Activated T-cell treated with anti-CD3 and anti-CD28 coated beads for 1 hour (primary cell): ENCODE measurements at regions not wholly inside any gene's neighbourhood (a gene's known extent, or its start where the extent isn't known, plus 50 kb on each side); places are given as distances from the start of the nearest gene placed in this dataset.

ENCODE experiments used
- DNase-seq: peaks from one replicate; pipeline ENCODE4 v3.0.0-alpha.2; 2020; ENCODE audit warnings: low read depth

DNA sequence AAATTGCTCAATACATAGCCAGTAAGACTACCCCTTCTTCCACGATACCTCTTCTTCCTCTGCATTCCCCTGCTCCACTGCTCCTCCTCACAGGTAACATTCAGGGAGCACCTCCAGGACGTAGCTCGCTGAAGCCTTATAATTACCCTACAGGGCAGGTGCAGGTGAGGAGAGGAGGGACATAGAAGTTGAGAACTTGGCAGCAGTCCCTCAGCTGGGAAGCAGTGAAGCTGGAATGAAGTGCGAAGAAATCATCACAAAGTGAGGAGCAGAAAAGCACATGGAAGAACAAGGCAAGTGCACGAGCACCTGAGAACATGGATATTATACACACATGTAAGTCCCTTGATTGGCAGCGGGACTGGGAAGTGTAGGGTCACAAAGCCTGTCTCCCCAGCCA, 118.2 kb downstream of the HSD17B3 start:
- no peak for DNase-seq

GRCh38 chr9:96178153-96178552, 123.8 kb downstream of the HSD17B3 start:
- no peak for DNase-seq

DNA sequence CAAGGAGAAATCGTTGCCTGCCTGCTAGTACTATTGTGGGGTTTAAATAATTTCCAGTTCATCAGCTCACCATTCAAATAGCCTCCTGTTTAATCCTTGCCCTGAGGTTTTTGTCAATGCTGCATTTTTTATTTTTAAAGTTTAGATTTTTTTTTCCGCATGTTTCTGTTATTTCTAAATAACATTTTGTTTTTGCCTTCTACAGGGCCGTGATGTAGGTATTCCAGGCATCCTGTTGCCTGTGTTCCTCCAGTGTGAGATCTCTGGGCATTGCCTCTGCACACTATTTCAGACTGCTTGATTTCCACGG, 124.3 kb downstream of the HSD17B3 start:
- no peak for DNase-seq

DNA sequence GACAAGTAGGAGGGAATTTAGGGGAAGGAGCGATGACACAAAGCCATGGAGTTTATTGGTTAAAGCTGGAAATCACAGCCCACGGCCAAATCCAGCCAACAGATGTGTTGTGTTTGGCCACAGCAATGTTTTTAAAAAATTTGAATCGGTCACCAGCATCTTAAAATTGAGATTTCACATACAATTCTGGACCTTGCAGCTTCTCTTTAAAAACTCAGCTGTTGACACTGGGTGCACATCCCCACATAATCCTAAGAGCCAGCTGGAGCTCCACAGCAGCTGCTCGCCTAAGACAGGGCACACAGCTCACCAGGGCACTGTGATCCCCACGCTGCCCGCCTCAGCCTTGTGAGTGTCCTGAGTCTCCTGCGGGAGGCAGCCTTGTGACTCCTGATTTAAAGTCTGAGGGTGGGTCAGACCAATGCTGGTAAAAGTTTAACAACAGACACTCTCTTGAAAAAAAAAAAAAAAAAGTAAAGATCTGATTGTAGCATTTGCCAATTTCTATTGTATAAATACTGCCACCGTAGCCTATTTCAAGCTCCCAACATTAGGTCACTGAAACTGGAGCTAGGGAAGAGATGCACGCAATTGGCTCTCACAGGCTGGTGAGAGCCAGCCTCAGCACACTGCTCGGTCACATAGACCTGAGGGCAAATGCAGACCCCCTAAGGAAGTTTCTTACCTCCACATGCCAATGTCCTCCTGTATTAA, 124.8 kb downstream of the HSD17B3 start:
- DNase-seq = no peak

DNA sequence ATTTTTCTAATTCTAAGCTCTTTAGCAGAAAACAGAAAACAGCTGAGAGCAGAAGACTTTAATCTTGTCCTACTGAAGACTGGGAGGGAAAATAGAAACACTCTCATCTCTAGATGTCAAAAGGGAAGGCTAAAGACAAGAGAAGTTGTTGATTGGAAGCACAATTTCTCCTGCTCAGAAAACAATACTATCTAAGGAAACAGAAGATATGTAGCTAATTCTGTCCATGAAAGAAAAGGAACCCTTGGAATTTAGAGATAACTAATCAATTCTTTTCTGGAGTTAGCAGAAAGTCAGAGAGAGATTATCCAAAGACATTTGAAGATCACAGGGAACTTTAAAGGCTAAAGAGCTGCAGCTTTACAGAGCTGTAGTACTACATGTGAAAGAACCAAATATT, 126.2 kb downstream of the HSD17B3 start:
- no peak for DNase-seq

- DNase-seq = no peak
Observed at GRCh38 chr9:96175001-96175400, 127.0 kb downstream of the HSD17B3 start.

DNA sequence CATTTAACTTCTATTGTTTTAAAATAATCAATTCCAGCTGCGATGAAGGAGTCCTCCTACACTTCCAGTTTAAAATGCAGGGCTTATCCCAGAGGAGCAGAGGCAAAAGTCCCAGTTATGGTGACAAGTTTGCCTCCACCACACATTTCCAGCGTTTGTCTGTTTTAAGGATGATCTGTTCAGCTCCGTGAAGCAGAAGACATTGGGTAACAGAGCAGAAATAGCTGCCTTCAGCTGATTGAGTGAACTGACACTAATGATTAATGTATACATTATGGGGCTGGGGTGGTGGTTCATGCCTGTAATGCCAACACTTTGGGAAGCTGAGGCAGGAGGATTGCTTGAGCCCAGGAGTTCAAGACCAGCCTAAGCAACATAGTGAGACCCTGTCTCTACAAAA, 127.6 kb downstream of the HSD17B3 start:
- no peak for DNase-seq

- DNase-seq = no peak
Observed at GRCh38 chr9:96173640-96174039, 128.3 kb downstream of the HSD17B3 start.

DNA sequence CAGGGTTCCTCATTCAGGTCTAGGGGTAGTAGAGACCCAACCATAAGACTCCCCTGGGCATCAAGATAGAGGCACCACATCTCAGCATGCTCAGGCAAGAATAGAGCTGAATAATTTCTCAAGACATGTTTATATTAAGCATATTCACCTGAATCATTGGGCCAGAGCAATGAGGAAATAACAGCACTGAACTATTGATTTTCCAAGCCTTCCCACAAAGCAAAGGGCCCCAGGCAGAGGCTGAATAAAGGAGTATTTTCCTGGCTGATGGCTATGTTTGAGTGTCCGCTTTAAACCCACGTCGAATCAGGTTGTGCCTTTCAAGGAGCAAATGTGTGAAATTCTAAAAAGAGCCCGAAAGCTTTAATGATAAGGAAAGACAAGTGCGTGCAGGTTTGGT, 129.2 kb downstream of the HSD17B3 start:
- no peak for DNase-seq

DNA sequence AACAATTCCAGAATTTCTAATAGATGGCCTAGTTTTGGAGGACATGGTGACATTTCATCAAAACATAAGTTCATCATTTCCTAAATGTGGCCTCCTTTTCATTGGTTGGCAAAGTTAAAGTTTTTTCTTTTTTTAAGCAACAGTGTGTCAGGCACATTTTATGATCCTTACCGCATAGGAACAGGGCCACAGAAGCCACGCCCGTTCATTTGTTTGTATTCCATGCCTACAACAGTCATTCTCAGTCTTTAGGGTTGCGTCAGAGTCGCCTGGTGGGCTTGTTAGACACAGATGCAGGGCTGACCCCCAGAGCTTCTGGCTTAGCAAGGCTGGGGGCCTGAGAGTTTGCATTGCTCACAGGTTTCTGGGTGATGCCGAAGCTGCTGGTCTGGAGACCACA, 130.2 kb downstream of the HSD17B3 start:
- DNase-seq = no peak

- DNase-seq = no peak
Observed at GRCh38 chr9:96169901-96170300, 132.1 kb downstream of the HSD17B3 start.

- no peak for DNase-seq
Observed at GRCh38 chr9:96169484-96169883, 132.5 kb downstream of the HSD17B3 start.

DNA sequence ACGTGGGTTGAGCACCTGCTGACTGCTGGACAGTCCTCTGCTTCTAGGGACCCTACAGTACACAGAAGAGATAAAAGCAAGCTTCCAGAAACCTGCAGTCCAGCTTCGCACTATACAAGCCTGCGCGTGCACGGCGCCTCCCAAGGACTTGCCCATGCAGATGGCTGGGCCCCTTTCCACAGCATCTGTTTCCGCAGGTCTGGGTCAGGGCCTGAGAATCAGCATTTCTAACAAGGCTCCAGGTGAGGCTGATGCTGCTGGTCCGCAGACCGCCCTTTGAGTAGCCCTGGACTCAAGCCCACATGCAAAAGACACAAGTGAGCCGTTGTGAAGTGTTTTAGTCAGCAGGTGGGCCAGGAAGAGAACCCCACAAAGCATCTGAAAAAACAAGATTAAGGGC, 133.1 kb downstream of the HSD17B3 start:
- no peak for DNase-seq

- DNase-seq = no peak
Observed at GRCh38 chr9:96167011-96167410, 135.0 kb downstream of the HSD17B3 start.

DNA sequence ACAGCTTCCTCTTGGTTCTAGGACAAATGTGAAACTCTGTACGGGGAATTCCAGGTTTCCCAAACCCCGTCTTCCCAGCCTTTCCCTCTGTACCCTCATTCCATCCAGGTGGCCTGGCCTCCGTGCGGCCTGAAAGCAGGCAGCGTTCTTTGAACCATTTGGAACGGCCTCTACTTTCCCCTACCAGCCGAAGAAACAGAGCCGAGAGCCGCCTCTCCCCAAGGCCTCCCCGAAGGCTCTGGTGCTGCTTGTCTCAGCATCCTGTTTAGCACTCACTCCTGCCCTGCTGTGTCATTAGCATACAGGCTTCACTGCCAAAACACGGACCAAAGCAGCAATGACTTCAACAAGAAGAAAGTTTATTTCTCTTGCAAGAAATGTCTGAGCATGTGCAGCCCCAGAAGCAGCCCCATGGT, 137.7 kb downstream of the HSD17B3 start:
- DNase-seq = no peak

DNA sequence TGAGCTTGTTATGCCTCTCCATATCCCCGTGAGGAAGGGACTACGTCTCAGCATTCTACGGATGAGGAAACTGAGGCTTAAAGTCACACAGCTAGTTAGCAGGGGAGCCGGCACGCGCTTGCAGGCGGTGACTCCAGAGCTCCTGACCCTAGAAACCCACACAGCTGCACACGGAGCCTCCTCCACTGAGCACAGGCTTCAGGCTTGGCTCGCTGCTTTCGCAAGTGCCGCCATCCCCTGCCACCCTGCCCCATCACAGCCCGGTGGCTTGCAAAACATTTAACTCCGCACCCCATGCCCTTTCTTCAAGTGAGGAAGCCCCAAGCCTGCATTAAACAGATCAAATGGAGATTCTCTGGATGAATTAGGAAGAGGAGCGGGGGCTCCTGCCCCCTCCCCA, 138.3 kb downstream of the HSD17B3 start:
- no peak for DNase-seq

DNA sequence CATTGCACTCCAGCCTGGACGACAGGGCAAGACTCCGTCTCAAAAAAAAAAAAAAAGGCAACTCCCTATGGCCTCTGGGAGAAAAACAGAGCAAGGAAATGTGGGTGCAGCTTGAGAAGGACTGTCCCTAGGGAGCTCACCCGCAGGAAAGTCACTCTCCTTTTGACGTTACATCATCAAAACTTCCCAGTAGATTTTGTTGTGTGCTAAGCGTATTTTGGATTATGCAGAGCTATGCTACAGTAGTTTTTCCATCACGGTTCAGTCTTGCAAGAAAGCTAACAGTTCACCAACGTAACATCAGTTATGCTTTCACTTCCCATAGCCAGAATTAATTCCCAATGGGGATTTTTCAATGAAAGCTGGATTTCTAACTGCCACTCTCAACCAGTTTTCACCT, 138.8 kb downstream of the HSD17B3 start:
- DNase-seq = no peak

DNA sequence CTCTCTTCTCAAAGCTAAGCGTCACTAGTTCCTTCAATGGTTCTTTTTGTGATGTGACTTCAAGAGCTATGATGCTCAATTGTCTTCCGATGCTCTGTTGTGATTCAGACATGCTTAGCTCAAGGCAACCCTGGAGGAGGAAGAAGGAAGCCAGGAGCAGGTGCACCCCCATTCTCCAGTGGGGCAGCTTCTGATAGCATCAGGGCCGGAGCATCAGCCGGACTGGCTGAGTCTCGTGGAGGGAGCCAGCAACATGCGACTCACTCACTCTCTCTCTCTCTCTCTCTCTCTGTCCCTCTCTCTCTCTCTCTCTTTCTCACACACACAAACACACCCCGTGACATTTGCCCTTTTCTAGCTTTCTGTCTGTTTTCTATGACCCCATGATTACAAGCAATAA, 140.2 kb downstream of the HSD17B3 start:
- no peak for DNase-seq

- no peak for DNase-seq
Observed at GRCh38 chr9:96160866-96161265, 141.1 kb downstream of the HSD17B3 start.

GRCh38 chr9:96160168-96160567, 141.8 kb downstream of the HSD17B3 start:
- DNase-seq = no peak

DNA sequence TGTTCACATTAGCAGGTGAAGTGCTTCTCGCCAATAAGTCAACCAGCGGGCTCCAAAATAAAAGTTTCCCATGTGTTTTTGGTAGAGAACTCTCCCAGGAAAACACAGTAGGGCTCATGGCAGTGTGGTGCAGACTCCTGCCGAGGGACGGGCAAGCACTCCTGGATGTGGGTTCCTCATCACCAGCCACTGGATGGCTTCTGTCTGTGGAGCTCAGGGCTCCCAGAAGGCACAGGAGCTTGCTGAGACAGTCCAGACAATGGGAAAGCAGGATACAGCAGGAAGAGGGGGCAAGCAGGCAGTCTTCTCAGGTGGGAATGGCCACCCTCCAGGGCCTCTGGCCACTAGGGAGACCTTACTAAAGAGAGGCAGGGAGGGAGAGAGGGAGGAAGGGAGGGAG, 142.4 kb downstream of the HSD17B3 start:
- no peak for DNase-seq

GRCh38 chr9:96158909-96159575, 142.9 kb downstream of the HSD17B3 start:
- DNase-seq = no peak

DNA sequence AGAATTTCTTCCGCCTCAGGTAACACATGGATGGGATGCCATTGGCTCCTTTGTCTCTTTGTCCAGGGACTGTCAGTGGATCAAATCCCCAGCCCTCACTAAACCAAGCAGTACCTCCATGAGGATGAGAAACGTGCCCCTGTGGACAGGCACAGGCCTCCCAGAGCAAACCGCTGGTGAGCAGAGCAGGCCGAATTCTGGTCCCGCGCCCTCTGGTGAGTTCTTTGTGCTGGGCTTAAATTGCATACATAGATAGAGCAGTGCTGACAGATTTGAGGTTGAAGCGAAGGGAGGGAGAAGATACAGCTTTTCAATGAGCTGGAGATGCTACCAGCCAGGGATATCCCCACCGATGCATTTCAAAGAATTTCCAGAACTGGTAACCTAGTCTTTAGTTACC, 143.8 kb downstream of the HSD17B3 start:
- no peak for DNase-seq

DNA sequence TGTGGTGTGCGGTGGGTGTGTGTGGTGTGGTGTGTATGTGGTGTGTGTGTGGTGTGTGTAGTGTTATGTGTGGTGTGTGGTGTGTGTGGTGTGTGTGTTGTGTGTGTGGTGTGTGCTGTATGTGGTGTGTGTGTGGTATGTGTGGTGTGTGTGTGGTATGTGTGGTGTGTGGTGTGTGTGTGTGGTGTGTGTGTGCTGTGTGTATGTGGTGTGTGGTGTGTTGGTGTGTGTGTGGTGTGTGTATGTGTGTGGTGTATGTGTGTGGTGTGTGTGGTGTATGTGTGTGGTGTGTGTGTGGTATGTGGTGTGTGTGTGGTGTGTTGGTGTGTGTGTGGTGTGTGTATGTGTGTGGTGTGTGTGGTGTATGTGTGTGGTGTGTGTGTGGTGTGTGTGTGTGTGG, 144.3 kb downstream of the HSD17B3 start:
- DNase-seq = no peak
